Spleen (tissue), 11 donors: ENCODE measurements at regions not wholly inside any gene's neighbourhood (a gene's known extent, or its start where the extent isn't known, plus 50 kb on each side); places are given as distances from the start of the nearest gene placed in this dataset.

Source experiments
- DNase-seq: peaks from one replicate; pipeline ENCODE4 v3.0.0-alpha.2; 2020
- H3K27ac ChIP-seq, 8 donors: fragments of 200-600 bp; sonication (generic) in 7 of 8; 1 replicate in 4 of 8; 2 replicates in 4 of 8; pipeline versions ENCODE4 v1.5.0 to v1.8.0; 2016 to 2021; ENCODE audit warnings: inconsistent platforms in 4 of 8, mild to moderate bottlenecking in 4 of 8, moderate library complexity in 1 of 8
- H3K27me3 ChIP-seq, 7 donors: fragments of 200-600 bp; sonication (generic) in 6 of 7; replicated peaks in 1 of 7; 1 replicate in 4 of 7; 2 replicates in 3 of 7; pipeline versions ENCODE4 v1.5.0 to v1.8.0; 2016 to 2021; ENCODE audit warnings: inconsistent platforms in 3 of 7, mild to moderate bottlenecking in 1 of 7
- H3K36me3 ChIP-seq, 6 donors: fragments of 200-600 bp; sonication (generic) in 5 of 6; 1 replicate in 4 of 6; 2 replicates in 2 of 6; pipeline versions ENCODE4 v1.5.0 to v1.8.0; 2016 to 2021; ENCODE audit warnings: inconsistent platforms in 2 of 6
- H3K4me1 ChIP-seq, 6 donors: fragments of 200-600 bp; sonication (generic) in 5 of 6; 1 replicate in 3 of 6; 2 replicates in 3 of 6; pipeline versions ENCODE4 v1.5.0 to v1.8.0; 2016 to 2021; ENCODE audit warnings: inconsistent platforms in 3 of 6
- H3K4me3 ChIP-seq, 8 donors: fragments of 200-600 bp; sonication (generic) in 7 of 8; 1 replicate in 4 of 8; 2 replicates in 4 of 8; pipeline versions ENCODE4 v1.5.0 to v1.8.0; 2016 to 2021; ENCODE audit warnings: inconsistent platforms in 4 of 8, mild to moderate bottlenecking in 4 of 8, moderate library complexity in 2 of 8
- H3K9me3 ChIP-seq, 8 donors: fragments of 200-600 bp; sonication (generic) in 7 of 8; 1 replicate in 4 of 8; 2 replicates in 4 of 8; pipeline versions ENCODE4 v1.5.0 to v1.8.0; 2016 to 2021; ENCODE audit warnings: inconsistent platforms in 4 of 8
- CTCF ChIP-seq, 11 experiments: fragments of 200-600 bp in 7 of 11; fragments of 450-650 bp in 4 of 11; sonication (generic) in 4 of 11; IDR thresholded peaks in 8 of 11; conservative IDR thresholded peaks in 3 of 11; 1 replicate in 7 of 11; 2 replicates in 4 of 11; pipeline versions ENCODE4 v1.4.0 to v1.8.0; 2016 to 2021; ENCODE audit warnings: antibody characterized with exemption in 11 of 11, inconsistent platforms in 4 of 11, mild to moderate bottlenecking in 1 of 11
- POLR2A ChIP-seq, 3 donors: fragments of 450-650 bp; IDR thresholded peaks; one replicate each; pipeline ENCODE4 v1.5.1; 2017; ENCODE audit warnings: antibody characterized with exemption in 3 of 3, mild to moderate bottlenecking in 1 of 3
- POLR2AphosphoS5 ChIP-seq, 3 donors: sonication (generic); formaldehyde crosslinking; IDR thresholded peaks; one replicate each; pipeline ENCODE4 v1.5.1; 2017; ENCODE audit warnings: antibody characterized with exemption in 3 of 3
- WGBS, 5 donors: extraction: QIAGEN DNeasy Blood & Tissue Kit in 3 of 5; methylation state at CpG; one replicate each; pipeline versions ENCODE4 v1.1.5 to v1.1.7; 2013 to 2018; 5-methylcytosine and 5-hydroxymethylcytosine counted together
- intact Hi-C: fragments of 100-400 bp; cut with DNase I; formaldehyde crosslinking; loops from one replicate; pipeline ENCODE4 v1.15.0; 2023; ENCODE audit warnings: low total_unique reads
- donor health status: healthy with polysubstance abuse.
- donor health status: DM: no; HTN: no; CAD: no; lungs with moderate emphysema.
- donor health status: DM: no; HTN: no; CAD: no.
- donor health status: Bipolar disorder and iron deficiency.
- donor health status: healthy.
- donor health status: DM: no; HTN: no; CAD: no.
- donor health status: DM: yes; HTN: yes; CAD: no.

GRCh38 chr14:34013721-34014060 is 62.8 kb upstream of the EGLN3 start:
- H3K36me3 ChIP-seq = no peaks in the 10 kb centered on the region
- peaks cover 0 to 12% (median 0%) of the 10 kb centered on the region in 6 donors for H3K4me1 ChIP-seq
- no peak overlapping the region for H3K27ac ChIP-seq
- H3K4me3 ChIP-seq = no peak overlapping the region
- H3K9me3 ChIP-seq = no peaks in the 10 kb centered on the region
- DNase-seq = no peak
- intact Hi-C loops = no loop called here
- no peak for TF ChIP-seq CTCF (IDR thresholded peaks at IDR 0.05 in 8 of 11, conservative IDR thresholded peaks at IDR 0.05 in 3 of 11)
- no peak for TF ChIP-seq POLR2A (IDR thresholded peaks at IDR 0.05)
- TF ChIP-seq POLR2AphosphoS5 (IDR thresholded peaks at IDR 0.05) = no peak
- no peaks in the 10 kb centered on the region for H3K27me3 ChIP-seq
- WGBS, 5 donors = 17 to 31% (median 23%) methylated on average over 4 of the region's 4 CpGs

GRCh38 chr14:34012978-34013720 is 62.3 kb upstream of the EGLN3 start:
- intact Hi-C loops = no loop called here
- no peaks in the 10 kb centered on the region for H3K27me3 ChIP-seq
- H3K4me1 ChIP-seq = peaks cover 0 to 12% (median 0%) of the 10 kb centered on the region in 6 donors
- DNase-seq = no peak
- no peaks in the 10 kb centered on the region for H3K36me3 ChIP-seq
- WGBS, 5 donors = 48 to 54% (median 51%) methylated on average over 9 of the region's 9 CpGs
- no peak for TF ChIP-seq POLR2A (IDR thresholded peaks at IDR 0.05)
- TF ChIP-seq CTCF (IDR thresholded peaks at IDR 0.05 in 8 of 11, conservative IDR thresholded peaks at IDR 0.05 in 3 of 11) = no peak
- TF ChIP-seq POLR2AphosphoS5 (IDR thresholded peaks at IDR 0.05) = no peak
- no peaks in the 10 kb centered on the region for H3K9me3 ChIP-seq
- H3K27ac ChIP-seq = no peak overlapping the region
- no peak overlapping the region for H3K4me3 ChIP-seq

GRCh38 chr14:34012369-34012768 is 61.5 kb upstream of the EGLN3 start:
- no peaks in the 10 kb centered on the region for H3K36me3 ChIP-seq

More at GRCh38 chr14:34012369-34012768, 61.5 kb upstream of the EGLN3 start:
- H3K27ac ChIP-seq = no peak overlapping the region
- H3K4me1 ChIP-seq = peaks cover 0 to 12% (median 0%) of the 10 kb centered on the region in 6 donors
- DNase-seq = no peak
- TF ChIP-seq POLR2A (IDR thresholded peaks at IDR 0.05) (no peak), CTCF (IDR thresholded peaks at IDR 0.05 in 8 of 11, conservative IDR thresholded peaks at IDR 0.05 in 3 of 11) (no peak)
- no peaks in the 10 kb centered on the region for H3K9me3 ChIP-seq
- no peak overlapping the region for H3K4me3 ChIP-seq
- 78 to 84% (median 79%) methylated on average over 6 of the region's 6 CpGs for WGBS, 5 donors
- intact Hi-C loops = no loop called here
- no peaks in the 10 kb centered on the region for H3K27me3 ChIP-seq
